GM12864 (cell line): ENCODE measurements at regions not wholly inside any gene's neighbourhood (a gene's known extent, or its start where the extent isn't known, plus 50 kb on each side); places are given as distances from the start of the nearest gene placed in this dataset.

ENCODE experiments used
- DNase-seq: peaks from one replicate; pipeline ENCODE4 v3.0.0-alpha.2; 2011; ENCODE audit warnings: low read depth
- H3K4me3 ChIP-seq: 2 replicates; pipeline ENCODE4 v1.5.1; 2011; ENCODE audit warnings: mild to moderate bottlenecking, low read depth, low read length, control low read depth
- CTCF ChIP-seq: IDR thresholded peaks from 2 replicates; pipeline ENCODE4 v1.5.1; 2011; ENCODE audit warnings: low read depth, mild to moderate bottlenecking, moderate library complexity, low read length, control low read depth, inconsistent platforms; ENCODE audit errors: missing control alignments

GRCh38 chrX:27057883-27058282 lies 405.3 kb downstream of the PPP4R3C start:
- H3K4me3 ChIP-seq = no peak overlapping the region
- DNase-seq = no peak
- no peak for TF ChIP-seq CTCF

GRCh38 chrX:27039332-27039731 lies 423.8 kb downstream of the PPP4R3C start:
- no peak for TF ChIP-seq CTCF
- H3K4me3 ChIP-seq = no peak overlapping the region
- no peak for DNase-seq

- no peak for TF ChIP-seq CTCF
- no peak for DNase-seq
- no peak overlapping the region for H3K4me3 ChIP-seq
Observed at GRCh38 chrX:27008486-27008885, 454.7 kb downstream of the PPP4R3C start.

GRCh38 chrX:26999634-27000033 lies 463.5 kb downstream of the PPP4R3C start:
- no peak for DNase-seq
- H3K4me3 ChIP-seq = no peak overlapping the region
- no peak for TF ChIP-seq CTCF

- no peak overlapping the region for H3K4me3 ChIP-seq
- TF ChIP-seq CTCF = no peak
- no peak for DNase-seq
Observed at GRCh38 chrX:26958261-26958660, 504.9 kb downstream of the PPP4R3C start.

GRCh38 chrX:26954029-26954428 lies 509.1 kb downstream of the PPP4R3C start:
- TF ChIP-seq CTCF = no peak
- H3K4me3 ChIP-seq = no peak overlapping the region
- DNase-seq = no peak

- H3K4me3 ChIP-seq = no peak overlapping the region
- DNase-seq = no peak
- TF ChIP-seq CTCF = no peak
Observed at GRCh38 chrX:26952213-26952612, 510.9 kb downstream of the PPP4R3C start.
